Suprapubic skin (tissue), 4 donors: ENCODE measurements at regions not wholly inside any gene's neighbourhood (a gene's known extent, or its start where the extent isn't known, plus 50 kb on each side); places are given as distances from the start of the nearest gene placed in this dataset.

Experiments used
- CTCF ChIP-seq, 2 donors: fragments of 200-600 bp in 1 of 2; fragments of 450-650 bp in 1 of 2; sonication (generic) in 1 of 2; IDR thresholded peaks; one replicate each; pipeline ENCODE4 v1.5.1; 2016 to 2019; ENCODE audit warnings: antibody characterized with exemption in 2 of 2, mild to moderate bottlenecking in 1 of 2, moderate library complexity in 1 of 2
- EP300 ChIP-seq: sonication (generic); formaldehyde crosslinking; IDR thresholded peaks from one replicate; pipeline ENCODE4 v1.6.1; 2017; ENCODE audit warnings: antibody characterized with exemption
- POLR2A ChIP-seq, 2 donors: fragments of 450-650 bp; IDR thresholded peaks; one replicate each; pipeline ENCODE4 v1.6.1; 2017; ENCODE audit warnings: antibody characterized with exemption in 2 of 2, mild to moderate bottlenecking in 2 of 2, moderate library complexity in 2 of 2
- POLR2AphosphoS5 ChIP-seq, 3 donors: sonication (generic); formaldehyde crosslinking; IDR thresholded peaks; one replicate each; pipeline ENCODE4 v1.6.1; 2017; ENCODE audit warnings: antibody characterized with exemption in 3 of 3

DNA sequence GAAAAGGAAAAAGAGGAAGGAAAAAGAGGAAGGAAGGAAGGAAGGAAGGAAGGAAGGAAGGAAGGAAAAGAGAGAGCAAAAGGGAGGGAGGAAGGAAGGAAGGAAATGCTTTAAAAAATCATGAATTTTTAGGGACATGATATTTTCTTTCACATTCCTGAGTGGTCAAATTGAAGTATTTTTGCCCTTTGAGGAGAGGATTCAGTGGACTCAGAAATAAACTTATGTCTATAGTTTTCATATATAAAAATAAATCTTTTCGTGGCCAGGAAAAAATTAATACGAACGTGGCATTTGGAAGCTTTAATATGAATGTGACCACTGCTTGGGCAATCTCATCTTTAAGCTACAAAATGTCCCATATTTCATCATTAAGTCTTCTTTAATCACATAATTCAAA lies 183.0 kb upstream of the TMCO5A start:
- TF ChIP-seq CTCF (IDR thresholded peaks at IDR 0.05), result no peak
- no peak for TF ChIP-seq POLR2A (IDR thresholded peaks at IDR 0.05)
- TF ChIP-seq EP300, result no peak
- TF ChIP-seq POLR2AphosphoS5 (IDR thresholded peaks at IDR 0.05), result no peak
